ENCODE measurements at regions not wholly inside any gene's neighbourhood (a gene's known extent, or its start where the extent isn't known, plus 50 kb on each side); places are given as distances from the start of the nearest gene placed in this dataset.

DNA sequence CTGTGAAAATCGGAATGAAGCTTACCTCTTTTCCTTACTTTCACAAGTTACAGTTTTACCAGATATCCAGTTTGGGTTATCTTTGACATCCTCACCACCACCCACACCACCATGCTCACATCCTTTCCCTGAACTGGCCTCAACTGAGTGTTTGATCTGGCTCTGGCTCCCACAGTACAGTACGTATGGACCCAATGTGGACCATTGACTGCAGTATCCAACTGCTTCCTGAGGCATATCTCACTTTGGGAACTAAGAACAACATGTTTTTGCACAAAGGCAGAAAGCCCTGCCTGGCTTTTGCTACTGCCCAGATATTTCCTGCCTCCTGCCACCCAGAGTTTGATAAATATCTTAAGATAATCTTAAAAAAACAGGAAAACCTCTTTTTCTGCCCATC, 1232.0 kb upstream of the CDH18 start:
- TF ChIP-seq, protein P1, sequence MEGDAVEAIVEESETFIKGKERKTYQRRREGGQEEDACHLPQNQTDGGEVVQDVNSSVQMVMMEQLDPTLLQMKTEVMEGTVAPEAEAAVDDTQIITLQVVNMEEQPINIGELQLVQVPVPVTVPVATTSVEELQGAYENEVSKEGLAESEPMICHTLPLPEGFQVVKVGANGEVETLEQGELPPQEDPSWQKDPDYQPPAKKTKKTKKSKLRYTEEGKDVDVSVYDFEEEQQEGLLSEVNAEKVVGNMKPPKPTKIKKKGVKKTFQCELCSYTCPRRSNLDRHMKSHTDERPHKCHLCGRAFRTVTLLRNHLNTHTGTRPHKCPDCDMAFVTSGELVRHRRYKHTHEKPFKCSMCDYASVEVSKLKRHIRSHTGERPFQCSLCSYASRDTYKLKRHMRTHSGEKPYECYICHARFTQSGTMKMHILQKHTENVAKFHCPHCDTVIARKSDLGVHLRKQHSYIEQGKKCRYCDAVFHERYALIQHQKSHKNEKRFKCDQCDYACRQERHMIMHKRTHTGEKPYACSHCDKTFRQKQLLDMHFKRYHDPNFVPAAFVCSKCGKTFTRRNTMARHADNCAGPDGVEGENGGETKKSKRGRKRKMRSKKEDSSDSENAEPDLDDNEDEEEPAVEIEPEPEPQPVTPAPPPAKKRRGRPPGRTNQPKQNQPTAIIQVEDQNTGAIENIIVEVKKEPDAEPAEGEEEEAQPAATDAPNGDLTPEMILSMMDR (IDR thresholded peaks at IDR 0.05), result no peak
- no peak for TF ChIP-seq POLR2A (IDR thresholded peaks at IDR 0.05)
